ENCODE measurements at regions not wholly inside any gene's neighbourhood (a gene's known extent, or its start where the extent isn't known, plus 50 kb on each side); places are given as distances from the start of the nearest gene placed in this dataset.

- POLR2A ChIA-PET (ENCODE audit: partially characterized antibody): no interaction called here
- no peak overlapping the region for H2BK20ac ChIP-seq (ENCODE audit: low read length)
Measured at GRCh38 chr10:107490389-107490788, 325.9 kb upstream of the SORCS1 start.

More at GRCh38 chr10:107490389-107490788, 325.9 kb upstream of the SORCS1 start:
- Histone ChIP-seq H3K23me2 (ENCODE audit: low read depth, low read length) (no peaks in the 10 kb centered on the region), H4K20me1 (replicated peaks in 1 of 2; ENCODE audit: control insufficient read depth in 1 of 2, insufficient read depth in 2 of 2, low read length in 2 of 2) (no peaks in the 10 kb centered on the region), H3K4me2 (ENCODE audit: insufficient read depth in 1 of 2, low read depth in 2 of 2, low read length in 2 of 2) (no peak overlapping the region), H4K91ac (replicated peaks; ENCODE audit: insufficient read length, low read length) (no peak overlapping the region), H2AK5ac (ENCODE audit: low read depth, low read length) (no peak overlapping the region), H3K27me3 (replicated peaks in 1 of 4; ENCODE audit: control insufficient read depth in 3 of 4, extremely low read depth in 1 of 4, insufficient read depth in 3 of 4, low read length in 3 of 4) (no peaks in the 10 kb centered on the region), H3K79me2 (ENCODE audit: control insufficient read depth in 1 of 2, insufficient read depth in 2 of 2, low read length in 2 of 2) (no peaks in the 10 kb centered on the region), H2AFZ (ENCODE audit: low read length) (no peak overlapping the region), H4K5ac (ENCODE audit: insufficient read length, low read depth, low read length) (no peak overlapping the region), H3K4ac (replicated peaks; ENCODE audit: insufficient read length, low read depth, low read length) (no peak overlapping the region), H3K27ac (ENCODE audit: low read depth, low read length) (no peak overlapping the region), H3K9me3 (ENCODE audit: insufficient read depth in 2 of 2, low read depth in 1 of 2, low read length in 1 of 2) (no peaks in the 10 kb centered on the region), H3K4me1 (replicated peaks in 1 of 4; ENCODE audit: control insufficient read depth in 3 of 4, insufficient read depth in 4 of 4, low read length in 3 of 4) (no peaks in the 10 kb centered on the region), H3K79me1 (ENCODE audit: low read depth, low read length) (no peaks in the 10 kb centered on the region), H2BK5ac (ENCODE audit: low read depth, low read length) (no peak overlapping the region), H3K4me3 (ENCODE audit: extremely low read depth in 1 of 4, insufficient read depth in 2 of 4, low read depth in 3 of 4, low read length in 4 of 4) (no peak overlapping the region), H3K23ac (ENCODE audit: insufficient read length) (no peak overlapping the region), H3K36me3 (ENCODE audit: control insufficient read depth in 2 of 4, insufficient read depth in 4 of 4, low read length in 3 of 4) (no peaks in the 10 kb centered on the region), H2BK12ac (ENCODE audit: low read depth, low read length) (no peak overlapping the region), H3K9ac (replicated peaks in 1 of 4; ENCODE audit: extremely low read depth in 1 of 4, low read depth in 3 of 4, low read length in 3 of 4) (no peak overlapping the region), H3K56ac (replicated peaks; ENCODE audit: insufficient read length, low read depth, low read length) (no peak overlapping the region), H3K18ac (ENCODE audit: extremely low read depth, low read length) (no peak overlapping the region), H3K14ac (ENCODE audit: insufficient read length) (no peak overlapping the region), H4K8ac (ENCODE audit: extremely low read depth, insufficient read depth, low read length) (no peak overlapping the region), H2BK15ac (ENCODE audit: low read length) (no peak overlapping the region), H2BK120ac (replicated peaks; ENCODE audit: low read depth, low read length) (no peak overlapping the region)
- TF ChIP-seq MAX (IDR thresholded peaks at IDR 0.05) (no peak), ATF3 (IDR thresholded peaks at IDR 0.05; ENCODE audit: insufficient read depth, low read depth, low read length) (no peak)
- CTCF ChIA-PET (ENCODE audit: partially characterized antibody): interaction anchor here (0.6 to 1.7 kb wide), 2 partner anchors 10 to 13 kb away, joined by 3 to 4 read pairs; no protein-coding TSS in a partner anchor
- 80% methylated on average over 2 of the region's 2 CpGs; no CpG with 5 or more reads in 1 of the 2 experiments for WGBS, 2 experiments (ENCODE audit: extremely low coverage in 1 of 2, insufficient coverage in 1 of 2, insufficient read length in 1 of 2, insufficient replicate concordance in 2 of 2, low coverage in 1 of 2, low lambda C conversion rate in 2 of 2, missing lambda C conversion rate in 1 of 2)
- FAIRE-seq (no peak), DNase-seq (ENCODE audit: low read depth in 1 of 2, low spot score in 2 of 2) (no peak)
